GM19043 (cell line): ENCODE measurements at regions not wholly inside any gene's neighbourhood (a gene's known extent, or its start where the extent isn't known, plus 50 kb on each side); places are given as distances from the start of the nearest gene placed in this dataset.

ENCODE experiments used
- ATAC-seq: cut with Tn5 transposase; IDR thresholded peaks from one replicate; pipeline ENCODE4 v1.9.1; 2021; ENCODE audit warnings: low read depth; ENCODE audit not compliant: unreplicated experiment

DNA sequence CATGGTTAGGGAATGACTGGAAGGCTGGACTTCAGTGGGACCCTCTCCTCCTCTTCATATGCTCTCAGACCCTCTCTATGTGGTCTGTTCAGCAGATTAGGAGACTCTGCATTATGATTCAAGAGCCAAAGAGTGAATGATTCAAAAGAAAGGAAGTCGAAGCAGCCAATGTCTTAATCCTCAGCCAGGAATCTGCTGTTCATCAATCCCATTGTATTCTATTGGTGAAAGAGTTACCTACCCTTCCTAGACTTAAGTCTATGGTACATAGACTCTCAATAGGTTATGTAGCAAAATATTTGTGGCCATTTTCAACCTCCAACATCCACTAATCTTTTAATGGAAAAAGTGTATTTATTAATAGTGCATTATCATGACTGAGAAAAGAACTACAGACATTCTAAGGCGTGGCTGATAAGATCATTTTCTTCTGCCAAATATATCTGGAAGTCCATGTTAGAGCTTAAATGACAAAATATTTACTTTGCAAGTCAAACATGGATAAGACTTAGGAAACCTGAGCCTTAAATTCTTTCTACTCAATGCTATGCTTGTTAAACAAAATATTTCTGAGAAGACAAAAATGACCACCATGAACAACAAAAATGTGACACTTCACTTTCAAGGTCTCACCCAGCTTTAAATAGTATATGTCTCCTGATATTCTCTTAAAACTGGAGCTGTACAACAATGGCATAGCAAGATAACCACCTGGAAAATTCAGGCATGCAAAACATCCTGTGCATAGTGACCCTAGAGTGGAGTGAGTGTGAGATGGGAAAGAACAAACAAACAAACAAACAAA, 1100.6 kb downstream of the GALC start:
- ATAC-seq: no peak

DNA sequence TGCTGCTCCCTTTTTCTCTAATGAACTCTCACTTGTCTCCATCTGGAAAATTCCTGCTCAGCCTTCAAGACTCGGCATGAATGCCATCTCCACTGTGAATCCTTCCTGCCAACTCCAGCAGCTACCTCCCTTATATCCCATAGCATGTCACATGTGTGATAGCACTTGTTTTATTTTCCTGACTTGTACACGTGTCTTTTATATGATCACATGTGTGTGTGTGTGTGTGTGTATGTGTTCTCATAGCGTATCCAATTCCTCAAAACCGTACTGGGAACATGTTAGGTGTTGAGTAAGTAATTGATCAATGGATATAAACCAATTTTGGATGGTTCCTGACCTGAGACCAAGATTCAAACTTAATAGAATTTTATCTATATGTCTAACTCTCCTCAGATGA, 1107.7 kb downstream of the GALC start:
- no peak for ATAC-seq

DNA sequence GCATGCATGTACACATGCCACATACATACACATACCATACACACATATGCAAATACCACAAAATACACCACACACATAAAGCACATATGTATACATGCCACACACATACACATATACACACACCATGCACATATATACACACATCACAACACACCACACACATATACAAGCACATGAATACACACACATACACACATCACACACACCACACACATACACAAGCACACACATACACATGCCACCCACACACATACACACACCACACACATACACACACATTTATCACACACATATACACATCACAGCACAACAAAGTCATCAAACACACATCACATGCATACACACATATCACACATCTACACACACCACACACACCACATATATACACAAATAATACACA, 1108.5 kb downstream of the GALC start:
- ATAC-seq: no peak

DNA sequence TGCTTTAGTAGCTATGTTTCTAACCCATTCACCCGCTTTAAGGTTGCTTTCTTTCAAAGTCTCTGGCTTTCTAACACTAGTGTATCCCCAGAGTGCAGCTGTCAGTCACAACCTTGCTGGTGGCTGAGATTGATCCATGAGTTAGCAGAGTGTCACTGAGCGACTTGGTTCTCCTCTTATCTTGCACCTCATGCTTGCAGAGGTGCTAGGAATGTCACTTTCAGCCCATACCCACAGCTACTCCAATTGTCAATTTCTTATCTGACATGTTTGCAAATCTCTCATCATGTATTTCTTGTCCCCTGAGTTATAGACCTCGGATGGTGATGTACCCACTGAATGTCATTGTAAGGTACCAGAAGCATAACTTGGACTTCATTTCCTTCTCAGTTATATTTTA, 1110.2 kb downstream of the GALC start:
- ATAC-seq: no peak

DNA sequence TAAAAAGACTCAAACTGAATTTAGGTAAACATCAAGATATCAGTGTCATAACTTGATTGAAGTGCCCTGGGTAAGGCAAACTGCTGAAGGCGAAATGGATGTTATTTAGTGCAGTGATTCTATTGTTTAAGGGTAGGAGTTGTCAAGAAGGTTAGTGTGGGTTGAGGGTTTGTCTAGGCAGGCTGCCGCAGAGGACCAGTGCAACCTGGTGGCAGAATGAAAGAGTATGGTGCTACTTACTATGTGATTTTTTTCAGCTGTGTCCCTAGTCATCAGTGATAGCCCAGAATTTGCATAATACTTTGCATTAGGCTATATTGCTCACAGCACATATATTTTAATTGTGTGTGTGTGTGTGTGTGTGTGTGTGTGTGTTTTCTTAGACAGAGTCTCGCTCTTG, 1127.0 kb downstream of the GALC start:
- ATAC-seq: no peak

DNA sequence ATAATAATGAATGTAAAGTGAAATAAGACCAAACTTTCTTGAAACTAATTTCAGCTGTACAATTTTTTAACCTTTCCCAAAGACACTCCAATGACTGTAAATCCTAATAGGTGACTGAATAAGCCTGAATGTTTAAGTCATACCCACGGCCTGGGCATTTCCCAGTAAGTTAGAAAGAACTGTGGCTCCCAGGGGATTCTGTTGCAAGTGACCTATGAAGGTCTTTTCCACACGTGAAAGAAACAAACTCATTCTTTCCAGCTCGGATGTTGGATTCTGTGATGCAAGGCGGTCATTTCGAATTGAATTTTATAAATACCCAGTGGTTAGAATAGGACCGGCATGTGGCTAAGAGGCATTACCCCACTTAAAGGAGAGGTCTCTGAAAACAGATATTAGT, 1134.4 kb downstream of the GALC start:
- no peak for ATAC-seq

DNA sequence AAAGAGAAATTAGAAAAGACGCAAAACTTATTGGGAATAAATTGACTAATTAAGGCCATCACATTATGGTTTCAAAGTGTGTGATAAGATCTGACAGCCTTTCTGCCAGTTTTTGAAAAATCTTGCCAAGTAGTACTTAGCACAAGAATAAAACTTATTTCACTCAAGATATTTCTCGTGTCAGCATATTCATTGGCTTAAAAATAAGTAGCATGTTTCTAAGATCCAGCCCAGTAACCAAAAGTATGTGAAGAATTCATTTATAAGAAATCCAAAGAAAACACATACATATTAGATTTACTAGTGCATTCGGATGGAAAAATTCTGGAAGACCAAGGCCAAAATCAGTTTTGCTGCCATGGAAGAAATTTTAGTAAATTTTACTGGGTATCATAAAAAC, 1135.0 kb downstream of the GALC start:
- ATAC-seq: no peak

DNA sequence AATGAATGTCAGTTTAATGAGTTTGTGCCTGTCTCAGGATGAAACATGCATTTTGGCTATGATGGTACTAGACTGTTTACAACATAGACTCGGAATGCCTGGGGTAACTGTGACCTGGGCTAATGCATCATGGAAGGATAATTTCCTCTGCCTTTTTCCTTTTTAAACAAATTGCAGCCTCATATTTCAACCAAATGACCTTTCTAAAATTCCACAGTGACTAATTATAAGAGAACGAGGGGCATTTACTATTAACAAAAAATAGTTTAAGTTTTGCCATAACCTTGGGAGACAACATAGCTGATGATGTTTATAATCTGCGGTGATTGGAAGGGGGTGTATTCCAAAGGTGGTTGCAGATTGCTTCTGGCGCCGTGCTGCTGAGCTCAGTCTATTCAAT, 1140.5 kb downstream of the GALC start:
- ATAC-seq: no peak

DNA sequence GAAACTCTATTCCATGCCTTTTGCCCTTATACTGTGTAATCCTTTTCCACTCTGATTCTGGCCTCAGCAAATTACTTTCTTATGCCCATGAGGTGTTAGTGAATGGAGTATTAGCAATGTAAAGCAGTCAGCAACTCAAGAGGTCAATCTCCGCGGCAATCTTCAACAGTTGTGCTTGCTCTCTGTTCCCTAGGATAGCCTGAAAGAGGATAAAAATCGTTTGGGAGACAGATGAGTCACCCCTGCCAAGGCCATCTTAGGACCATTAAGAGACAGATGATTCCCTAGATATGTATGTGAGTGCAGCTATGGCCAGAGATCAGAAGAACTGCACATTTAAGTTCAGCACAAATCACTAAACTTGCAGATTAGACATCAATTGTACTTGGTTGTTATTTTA, 1145.8 kb downstream of the GALC start:
- no peak for ATAC-seq

DNA sequence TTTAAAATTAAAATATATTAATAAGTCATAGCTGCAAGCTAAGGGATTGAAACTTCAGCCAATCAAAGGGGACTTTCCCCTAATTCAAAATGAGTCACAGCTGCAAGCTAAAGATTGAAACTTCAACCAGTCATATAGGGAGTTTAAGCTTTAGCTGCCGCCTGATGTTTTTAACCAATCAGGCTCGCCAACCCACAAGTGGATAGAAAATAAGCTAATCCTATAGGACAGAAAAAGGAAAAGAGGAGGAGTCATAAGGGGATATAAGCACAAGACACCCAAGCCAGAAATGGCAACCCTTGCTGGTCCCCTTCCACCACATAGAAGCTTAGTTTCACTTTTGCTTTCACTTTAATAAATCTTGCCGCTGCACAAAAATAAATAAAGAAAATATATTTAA, 1154.6 kb downstream of the GALC start:
- ATAC-seq: no peak

DNA sequence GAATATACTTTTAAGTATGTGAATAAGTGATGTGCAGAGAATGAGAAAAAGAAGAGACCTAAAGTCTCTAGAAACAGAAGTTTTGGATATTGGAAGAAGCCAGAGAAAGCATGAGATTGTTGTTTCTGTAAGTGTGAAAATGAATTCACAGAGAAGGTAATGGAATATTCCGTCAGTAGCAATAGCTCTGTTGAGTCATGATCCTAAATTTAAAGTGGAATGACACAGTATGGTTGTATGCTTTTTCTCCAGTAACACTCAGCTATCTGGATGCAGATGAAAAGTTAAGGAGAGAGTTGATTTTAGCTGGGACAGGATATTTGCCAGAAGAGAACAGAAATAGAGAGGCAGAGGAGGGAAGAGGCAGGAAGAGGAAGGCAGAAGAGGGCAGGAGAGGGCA, 1166.3 kb downstream of the GALC start:
- no peak for ATAC-seq

DNA sequence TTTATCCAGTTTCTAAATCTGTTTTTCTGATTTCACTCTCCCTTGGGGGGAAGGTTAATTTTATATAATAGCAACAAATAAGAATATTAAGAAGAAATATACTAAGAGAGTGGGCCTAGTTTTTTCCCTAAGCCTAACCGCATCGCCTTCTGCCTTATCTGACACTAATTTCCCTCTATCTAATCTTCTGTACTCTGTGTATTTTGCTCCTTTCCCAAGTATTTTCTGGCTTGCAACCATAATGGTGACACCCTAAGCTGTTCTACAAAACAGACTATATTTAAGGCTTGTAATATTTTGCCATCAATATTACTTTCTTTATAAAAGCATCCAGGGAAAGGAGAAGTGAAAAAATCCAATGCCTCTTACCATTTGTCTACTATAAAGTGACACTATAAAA, 1168.8 kb downstream of the GALC start:
- no peak for ATAC-seq

DNA sequence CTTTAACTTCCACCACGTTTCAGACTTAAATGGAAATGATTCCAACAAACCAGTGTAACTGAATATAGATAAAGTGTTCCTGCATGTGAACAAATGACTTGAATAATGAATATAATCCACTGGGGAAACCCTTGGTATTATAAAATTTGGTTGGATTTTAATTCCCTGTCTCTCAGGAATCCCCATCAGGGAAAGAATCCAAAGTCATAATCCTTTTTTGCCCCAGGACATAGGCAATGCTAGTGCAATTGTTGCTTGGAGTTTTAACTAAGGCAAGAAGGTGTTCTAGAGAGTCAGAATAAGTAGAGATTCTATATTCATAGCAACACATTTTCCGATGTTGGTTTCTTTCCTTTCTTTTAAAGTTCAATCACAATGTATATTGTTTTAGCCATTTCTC, 1169.4 kb downstream of the GALC start:
- no peak for ATAC-seq

DNA sequence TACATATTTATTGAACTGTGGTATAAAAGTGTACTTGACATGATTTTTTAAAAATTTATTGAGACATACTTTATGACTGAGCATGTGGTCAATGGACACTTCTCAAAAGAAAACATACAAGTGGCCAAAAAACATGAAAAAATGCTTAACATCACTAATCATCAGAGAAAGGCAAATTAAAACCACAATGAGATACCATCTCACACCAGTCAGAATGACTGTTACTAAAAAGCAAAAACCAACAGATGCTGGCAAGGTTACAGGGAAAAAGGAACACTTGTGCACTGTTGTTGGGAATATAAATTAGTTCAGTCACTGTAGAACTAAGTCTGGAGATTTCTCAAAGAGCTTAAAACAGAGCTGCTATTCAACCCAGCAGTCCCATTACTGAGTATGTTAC, 1177.6 kb downstream of the GALC start:
- no peak for ATAC-seq

DNA sequence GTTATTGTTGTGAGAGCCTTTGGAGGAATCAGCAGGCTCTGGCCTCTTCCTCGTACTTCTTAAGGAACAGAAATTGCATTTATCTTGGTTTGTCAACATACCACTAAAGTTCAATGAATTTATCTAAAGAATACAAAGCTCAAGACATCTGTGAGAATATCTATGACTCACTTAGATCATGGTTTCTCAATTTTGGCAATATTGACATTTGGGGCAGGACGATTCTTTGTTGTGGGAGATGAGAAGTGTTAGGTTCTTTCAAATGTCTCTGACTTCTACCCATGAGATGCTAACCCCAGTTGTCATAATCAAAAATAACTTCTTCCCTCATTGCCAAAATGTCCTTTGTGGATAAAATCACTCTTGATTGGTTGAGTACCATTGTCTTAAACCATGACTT, 1190.3 kb downstream of the GALC start:
- ATAC-seq: no peak

DNA sequence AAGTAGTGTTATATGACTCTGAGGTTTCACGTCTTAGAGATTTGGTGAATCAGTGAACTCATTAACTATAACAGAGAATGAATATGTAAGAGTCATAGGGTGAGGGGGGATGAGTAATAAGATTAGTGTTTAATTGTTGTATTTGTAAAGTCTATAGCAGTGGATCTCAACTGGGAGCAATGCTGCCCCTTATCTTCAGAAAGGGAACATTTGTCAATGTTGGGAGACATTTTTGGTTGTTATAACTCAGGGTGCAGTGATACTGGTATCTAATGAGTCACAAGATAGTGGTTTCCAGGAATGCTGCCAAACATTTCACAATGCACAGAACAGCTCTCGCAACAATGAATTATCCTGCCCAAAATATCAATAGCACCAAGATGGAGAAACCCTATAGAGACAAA, 1193.7 kb downstream of the GALC start:
- no peak for ATAC-seq

DNA sequence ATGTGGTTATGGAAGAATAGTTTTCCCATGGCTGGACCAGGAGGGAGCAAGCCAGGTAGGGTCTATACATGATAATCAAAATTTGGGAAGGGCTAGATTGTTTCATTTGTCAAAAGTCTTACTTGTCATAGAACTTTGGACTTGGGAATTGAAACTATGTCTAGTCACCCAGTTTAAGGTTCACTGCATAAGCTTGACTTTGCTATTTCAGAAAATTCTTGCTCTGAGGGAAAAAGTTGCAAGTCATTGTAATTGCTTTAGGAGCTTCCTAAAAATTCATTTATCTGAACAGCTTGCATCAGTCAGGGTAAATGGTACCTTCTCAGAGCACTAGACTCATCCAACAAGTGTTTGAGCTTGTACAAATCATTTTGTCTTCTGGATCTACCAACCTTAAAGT, 1194.7 kb downstream of the GALC start:
- no peak for ATAC-seq

DNA sequence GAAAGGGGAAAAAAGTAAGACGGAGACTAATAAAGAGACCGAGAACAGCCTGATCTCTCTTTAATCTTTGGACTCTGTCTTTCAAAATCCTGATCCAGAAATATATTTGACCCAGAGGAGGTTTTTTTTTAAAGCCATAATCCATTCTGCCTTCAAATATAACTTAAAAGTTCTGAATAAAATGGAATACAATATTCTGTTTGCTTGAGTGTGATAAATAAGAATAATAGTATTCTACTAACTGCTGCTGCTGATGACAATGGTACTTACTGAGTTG, 1196.0 kb downstream of the GALC start:
- ATAC-seq: no peak

DNA sequence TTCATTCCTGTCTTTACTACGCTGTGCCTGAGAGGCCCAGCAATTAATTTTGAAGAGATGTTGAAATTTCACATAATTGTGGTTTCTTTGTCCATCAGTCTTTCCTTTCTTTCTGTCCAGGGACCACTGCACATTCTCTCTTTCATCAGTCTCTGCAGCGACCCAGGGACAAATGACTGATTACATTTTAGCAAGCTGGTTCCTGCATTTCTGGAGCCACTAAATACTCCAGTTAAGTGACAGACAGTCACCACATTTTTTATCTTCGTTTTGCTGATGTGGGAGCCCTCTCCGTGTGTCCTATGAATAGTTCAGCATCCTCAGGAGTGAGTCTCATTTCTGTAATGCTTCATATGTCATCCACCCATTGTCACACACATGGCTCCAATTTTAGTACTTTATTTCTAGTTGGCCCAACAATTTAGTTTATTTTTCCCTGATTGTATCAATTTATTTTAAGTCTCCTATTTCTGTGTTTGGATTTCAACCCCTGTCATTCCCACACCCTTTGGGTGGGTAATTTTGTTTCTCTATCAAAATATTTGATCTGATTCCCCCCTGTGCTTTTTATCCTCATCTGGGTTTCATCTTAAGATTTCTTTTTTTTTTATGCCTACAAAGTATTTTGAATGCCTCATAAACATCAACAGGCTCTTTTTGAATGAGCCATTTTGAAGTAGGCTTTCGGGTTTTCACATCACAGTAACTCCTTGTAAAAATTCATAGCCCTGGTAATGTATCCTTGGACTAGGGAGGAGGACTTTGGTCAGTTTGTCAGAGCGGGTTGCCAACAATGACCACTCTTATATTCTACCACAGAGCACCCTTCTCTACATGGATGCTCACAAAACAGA, 1196.5 kb downstream of the GALC start:
- no peak for ATAC-seq

DNA sequence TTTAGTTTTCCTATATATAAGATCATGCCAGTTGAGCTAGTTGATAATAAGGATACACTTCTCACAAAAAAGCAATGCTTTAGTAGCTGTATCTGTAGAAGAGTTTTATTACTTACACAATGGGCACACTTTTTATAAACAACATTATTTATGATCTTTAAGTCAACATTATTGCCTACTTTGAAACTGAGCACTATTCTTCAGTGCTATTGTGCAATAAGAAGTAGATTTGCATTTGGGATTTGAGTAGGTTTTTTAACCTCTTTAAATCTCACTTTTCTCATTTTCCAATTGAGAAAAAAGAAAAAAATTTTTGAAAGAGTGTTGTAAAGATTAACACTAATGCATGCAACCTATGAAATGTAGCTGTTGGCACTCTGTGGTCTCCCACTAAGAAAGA, 1198.3 kb downstream of the GALC start:
- no peak for ATAC-seq

DNA sequence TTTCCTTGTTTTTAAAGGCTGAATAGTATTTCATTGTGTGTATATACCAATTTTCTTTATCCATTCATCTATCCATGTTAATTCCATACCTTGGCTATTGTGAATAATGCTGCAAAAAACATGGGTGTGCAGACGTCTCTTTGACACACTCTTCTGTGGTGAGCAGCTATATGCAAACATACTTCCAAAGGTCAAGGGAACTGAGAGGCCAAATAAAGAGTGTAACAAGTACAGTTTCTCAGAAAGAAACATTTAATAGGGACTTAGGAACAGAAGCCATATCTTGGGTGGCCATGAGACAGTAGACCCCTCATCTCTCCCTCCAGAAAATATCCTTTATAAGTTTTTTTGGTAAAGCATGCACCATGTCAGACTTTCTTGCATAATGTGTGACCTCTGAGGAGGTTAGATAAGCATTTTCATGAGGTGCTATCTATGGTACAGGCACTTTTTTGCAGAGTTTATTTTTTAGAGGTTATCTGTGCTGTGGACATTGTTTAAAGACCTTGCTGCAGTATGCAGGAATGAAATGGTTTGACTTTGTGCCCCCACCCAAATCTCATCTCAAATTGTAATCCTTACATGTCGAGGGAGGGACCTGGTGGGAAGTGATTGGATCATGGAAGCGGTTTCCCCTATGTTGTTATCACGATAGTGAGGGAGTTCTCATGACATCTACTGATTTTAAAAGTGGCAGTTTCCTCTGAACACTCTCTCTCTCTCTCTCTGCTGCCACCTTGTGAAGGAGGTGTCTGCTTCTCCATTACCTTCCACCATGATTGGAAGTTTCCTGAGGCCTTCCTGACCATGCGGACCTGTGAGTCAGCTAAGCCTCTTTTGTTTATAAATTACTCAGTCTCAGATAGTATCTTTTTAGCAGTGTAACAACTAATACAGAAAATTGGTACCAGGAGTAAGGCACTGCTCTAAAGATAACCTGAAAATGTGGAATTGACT, 1202.3 kb downstream of the GALC start:
- no peak for ATAC-seq
